Mammary epithelial cell (primary cell): ENCODE measurements at regions not wholly inside any gene's neighbourhood (a gene's known extent, or its start where the extent isn't known, plus 50 kb on each side); places are given as distances from the start of the nearest gene placed in this dataset.

Source experiments
- CTCF ChIP-seq, 2 donors: IDR thresholded peaks in 1 of 2; conservative IDR thresholded peaks in 1 of 2; 2 replicates each; pipeline ENCODE4 v1.5.1; 2011 to 2012; ENCODE audit warnings: inconsistent platforms in 2 of 2, low read length in 2 of 2, mild to moderate bottlenecking in 2 of 2, control low read depth in 1 of 2, low read depth in 1 of 2; ENCODE audit not compliant: insufficient read depth in 1 of 2; ENCODE audit errors: extremely low read depth in 1 of 2
- EZH2 ChIP-seq: IDR thresholded peaks from 2 replicates; pipeline ENCODE4 v1.6.1; 2012; ENCODE audit warnings: low read length, inconsistent platforms, borderline replicate concordance

GRCh38 chr4:148823419-148823769 is 381.2 kb upstream of the NR3C2 start:
- no peak for TF ChIP-seq CTCF (conservative IDR thresholded peaks at IDR 0.05 in 1 of 2, IDR thresholded peaks at IDR 0.05 in 1 of 2; ENCODE audit: extremely low read depth in 1 of 2, insufficient read depth in 1 of 2, low read depth in 1 of 2, low read length in 2 of 2)
- TF ChIP-seq EZH2, result no peak
